ENCODE measurements at regions not wholly inside any gene's neighbourhood (a gene's known extent, or its start where the extent isn't known, plus 50 kb on each side); places are given as distances from the start of the nearest gene placed in this dataset.

DNA sequence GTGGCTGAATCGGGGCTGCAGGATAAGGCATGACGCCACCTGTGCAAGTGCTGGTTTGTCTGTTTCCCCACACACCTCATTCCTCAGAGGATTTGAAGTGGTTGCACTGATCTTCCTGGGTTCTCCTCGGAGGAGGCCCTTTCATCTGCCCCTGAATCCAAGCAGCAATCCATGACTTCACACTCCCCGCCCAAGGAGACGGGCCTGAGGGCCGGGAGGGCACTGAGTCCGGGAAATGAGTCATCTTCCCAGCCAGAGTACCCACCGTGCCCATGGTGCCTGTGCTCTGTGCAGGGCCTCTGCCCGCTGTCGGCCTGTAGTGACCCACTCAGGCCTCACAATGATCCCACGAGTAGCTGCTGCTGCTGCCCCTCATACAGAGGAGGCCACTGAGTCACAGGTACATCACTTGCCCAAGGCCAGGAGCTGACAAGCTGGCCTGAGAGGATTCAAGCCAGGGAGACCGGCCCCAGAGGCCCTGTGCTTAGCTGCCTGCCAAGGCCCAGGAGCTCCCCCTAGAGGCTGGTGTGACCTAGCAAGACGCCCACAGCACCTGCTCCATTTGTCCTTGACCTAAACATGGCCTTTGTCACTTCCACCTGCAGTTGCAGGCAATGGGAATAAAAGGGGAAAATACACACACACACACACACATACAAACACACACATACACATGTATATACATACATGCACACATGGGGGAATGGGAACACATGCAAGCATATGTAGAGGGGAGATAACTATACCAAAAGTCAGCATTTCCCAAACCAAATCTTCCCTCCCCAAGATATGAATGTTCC, 240.0 kb downstream of the C16orf95 start:
- no peak for TF ChIP-seq POLR2A (IDR thresholded peaks at IDR 0.05; ENCODE audit: low read length)
- TF ChIP-seq GATA1 (IDR thresholded peaks at IDR 0.05; ENCODE audit: low read depth, low read length): no peak

Measured in erythroblast (primary cell).